Hepatocyte (in vitro differentiated cells): ENCODE measurements at regions not wholly inside any gene's neighbourhood (a gene's known extent, or its start where the extent isn't known, plus 50 kb on each side); places are given as distances from the start of the nearest gene placed in this dataset.
"Not testable (repeated sequence)": the region's sequence is repeated elsewhere in the genome, so short reads cannot be mapped to it uniquely, and the experiment has no call there.

Experiments used
- DNase-seq: peaks from one replicate; pipeline ENCODE4 v3.0.0-alpha.2; 2016; ENCODE audit warnings: low spot score
- H2AFZ ChIP-seq: fragments of 200-600 bp; sonication (generic); 2 replicates; pipeline ENCODE4 v1.6.0; 2016; ENCODE audit warnings: antibody characterized with exemption, mild to moderate bottlenecking
- H3K27ac ChIP-seq: fragments of 200-600 bp; sonication (generic); 2 replicates; pipeline ENCODE4 v1.5.1; 2016; ENCODE audit warnings: mild to moderate bottlenecking
- H3K27me3 ChIP-seq: fragments of 200-600 bp; sonication (generic); 2 replicates; pipeline ENCODE4 v1.6.1; 2016
- H3K36me3 ChIP-seq: fragments of 200-600 bp; sonication (generic); replicated peaks from 2 replicates; pipeline ENCODE4 v1.5.1; 2016; ENCODE audit warnings: low read depth; ENCODE audit not compliant: insufficient read depth
- H3K4me1 ChIP-seq: fragments of 200-600 bp; sonication (generic); 2 replicates; pipeline ENCODE4 v1.5.1; 2016; ENCODE audit warnings: mild to moderate bottlenecking, moderate library complexity; ENCODE audit not compliant: insufficient read depth
- H3K4me2 ChIP-seq: fragments of 200-600 bp; sonication (generic); 2 replicates; pipeline ENCODE4 v1.6.0; 2016
- H3K4me3 ChIP-seq: fragments of 200-600 bp; sonication (generic); 2 replicates; pipeline ENCODE4 v1.5.1; 2016; ENCODE audit warnings: mild to moderate bottlenecking
- H3K79me2 ChIP-seq: fragments of 200-600 bp; sonication (generic); 2 replicates; pipeline ENCODE4 v1.6.0; 2017; ENCODE audit warnings: mild to moderate bottlenecking
- H3K9me2 ChIP-seq: fragments of 200-600 bp; sonication (generic); replicated peaks from 2 replicates; pipeline ENCODE4 v1.6.0; 2017; ENCODE audit warnings: mild to moderate bottlenecking; ENCODE audit not compliant: insufficient read depth
- H3K9me3 ChIP-seq: fragments of 200-600 bp; sonication (generic); 2 replicates; pipeline ENCODE4 v1.5.1; 2016; ENCODE audit warnings: low read depth, mild to moderate bottlenecking
- H4K20me1 ChIP-seq: fragments of 200-600 bp; sonication (generic); 2 replicates; pipeline ENCODE4 v1.6.0; 2016; ENCODE audit warnings: mild to moderate bottlenecking; ENCODE audit not compliant: insufficient read depth, poor library complexity, severe bottlenecking
- CTCF ChIP-seq: fragments of 200-600 bp; sonication (generic); IDR thresholded peaks from 2 replicates; pipeline ENCODE4 v1.5.1; 2016; ENCODE audit warnings: antibody characterized with exemption, mild to moderate bottlenecking; ENCODE audit not compliant: poor library complexity
- EZH2 ChIP-seq: fragments of 200-600 bp; sonication (generic); IDR thresholded peaks from 2 replicates; pipeline ENCODE4 v1.6.1; 2016; ENCODE audit warnings: antibody characterized with exemption, mild to moderate bottlenecking, borderline replicate concordance
- EZH2phosphoT487 ChIP-seq: fragments of 200-600 bp; sonication (generic); IDR thresholded peaks from one replicate; pipeline ENCODE4 v1.6.1; 2018; ENCODE audit warnings: antibody characterized with exemption, mild to moderate bottlenecking, low read depth, moderate library complexity; ENCODE audit not compliant: unreplicated experiment, severe bottlenecking
- WGBS: methylation state at CpG from one replicate; pipeline ENCODE4 v1.1.6; 2016; ENCODE audit warnings: low lambda C conversion rate; ENCODE audit errors: missing lambda C conversion rate; 5-methylcytosine and 5-hydroxymethylcytosine counted together

DNA sequence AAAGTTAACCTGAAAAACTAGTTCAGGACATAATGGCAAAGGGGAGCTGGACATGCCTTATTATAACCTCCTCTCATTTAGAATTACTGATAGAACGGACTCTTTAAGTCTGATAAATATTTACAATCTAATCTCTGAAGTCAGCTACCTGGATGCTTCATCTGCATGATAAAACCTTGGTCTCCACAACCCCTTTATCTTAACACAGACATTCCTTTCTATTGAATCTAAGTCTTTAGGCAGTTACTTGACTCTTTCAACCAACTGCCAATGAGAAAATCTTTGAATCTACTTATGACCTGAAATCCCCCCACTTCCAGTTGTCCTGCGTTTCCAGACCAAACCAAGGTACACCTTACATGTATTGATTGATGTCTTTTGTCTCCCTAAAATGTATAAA is 191.2 kb upstream of the LRRTM4 start:
- no peak for DNase-seq
- Histone ChIP-seq H2AFZ (no peak overlapping the region), H3K36me3 (no peaks in the 10 kb centered on the region), H3K27ac (no peak overlapping the region), H3K4me3 (no peak overlapping the region), H4K20me1 (no peaks in the 10 kb centered on the region), H3K9me2 (no peaks in the 10 kb centered on the region), H3K79me2 (no peaks in the 10 kb centered on the region), H3K27me3 (no peaks in the 10 kb centered on the region), H3K4me2 (no peak overlapping the region), H3K9me3 (no peaks in the 10 kb centered on the region), H3K4me1 (no peaks in the 10 kb centered on the region)
- 68% methylated on average over 2 of the region's 2 CpGs for WGBS
- TF ChIP-seq EZH2phosphoT487 (no peak), EZH2 (no peak), CTCF (no peak)

- WGBS: 88% methylated on average over 4 of the region's 4 CpGs
- Histone ChIP-seq H3K27me3 (no peaks in the 10 kb centered on the region), H2AFZ (no peak overlapping the region), H3K36me3 (no peaks in the 10 kb centered on the region), H3K4me2 (no peak overlapping the region), H3K27ac (no peak overlapping the region), H3K79me2 (no peaks in the 10 kb centered on the region), H3K9me2 (no peaks in the 10 kb centered on the region), H3K4me1 (no peaks in the 10 kb centered on the region), H3K9me3 (no peaks in the 10 kb centered on the region), H4K20me1 (no peaks in the 10 kb centered on the region), H3K4me3 (no peak overlapping the region)
- no peak for DNase-seq
- TF ChIP-seq CTCF: no peak
- TF ChIP-seq EZH2phosphoT487: no peak
- TF ChIP-seq EZH2: no peak
These were observed 197.9 kb upstream of the LRRTM4 start for GRCh38 chr2:77720115-77720514.

- H3K4me1 ChIP-seq: no peaks in the 10 kb centered on the region
- TF ChIP-seq CTCF: no peak
- DNase-seq: no peak
These were observed 199.4 kb upstream of the LRRTM4 start for GRCh38 chr2:77721593-77721992.

GRCh38 chr2:77725045-77725444 is 202.9 kb upstream of the LRRTM4 start:
- Histone ChIP-seq H3K79me2 (no peaks in the 10 kb centered on the region), H3K27me3 (no peaks in the 10 kb centered on the region), H3K4me3 (no peak overlapping the region), H3K4me1 (no peaks in the 10 kb centered on the region), H3K9me2 (no peaks in the 10 kb centered on the region), H3K9me3 (no peaks in the 10 kb centered on the region), H4K20me1 (no peaks in the 10 kb centered on the region), H3K27ac (no peak overlapping the region), H3K36me3 (no peaks in the 10 kb centered on the region), H3K4me2 (no peak overlapping the region), H2AFZ (no peak overlapping the region)
- TF ChIP-seq CTCF (no peak), EZH2phosphoT487 (no peak), EZH2 (no peak)
- WGBS: 71% methylated on average over 1 of the region's 1 CpG
- DNase-seq: no peak

More at GRCh38 chr2:77721593-77721992, 199.4 kb upstream of the LRRTM4 start:
- Histone ChIP-seq H3K9me3 (no peaks in the 10 kb centered on the region), H3K27me3 (no peaks in the 10 kb centered on the region), H3K4me2 (no peak overlapping the region), H3K27ac (no peak overlapping the region), H3K4me3 (no peak overlapping the region), H4K20me1 (no peaks in the 10 kb centered on the region), H2AFZ (no peak overlapping the region), H3K36me3 (no peaks in the 10 kb centered on the region), H3K9me2 (no peaks in the 10 kb centered on the region), H3K79me2 (no peaks in the 10 kb centered on the region)

- not testable (repeated sequence) for H2AFZ ChIP-seq, H4K20me1 ChIP-seq, DNase-seq, H3K27me3 ChIP-seq, H3K36me3 ChIP-seq, H3K27ac ChIP-seq, H3K4me3 ChIP-seq, H3K79me2 ChIP-seq, H3K4me2 ChIP-seq, H3K9me2 ChIP-seq, H3K9me3 ChIP-seq, H3K4me1 ChIP-seq
- 91% methylated on average over 28 of the region's 39 CpGs for WGBS
These were observed 212.6 kb upstream of the LRRTM4 start for GRCh38 chr2:77734662-77735340.
